Nephron progenitor cell (in vitro differentiated cells): ENCODE measurements at regions not wholly inside any gene's neighbourhood (a gene's known extent, or its start where the extent isn't known, plus 50 kb on each side); places are given as distances from the start of the nearest gene placed in this dataset.

Experiments used
- DNase-seq: peaks from one replicate; pipeline ENCODE4 v3.0.0; 2021
- H3K27ac Mint-ChIP-seq: 2 replicates; pipeline ENCODE4 v1.8.0; 2021; ENCODE audit warnings: mild to moderate bottlenecking, moderate library complexity, mixed read lengths
- H3K27me3 Mint-ChIP-seq: 2 replicates; pipeline ENCODE4 v1.8.0; 2021; ENCODE audit warnings: mild to moderate bottlenecking, low read depth, mixed read lengths; ENCODE audit not compliant: poor library complexity
- H3K36me3 Mint-ChIP-seq: 2 replicates; pipeline ENCODE4 v1.8.0; 2021; ENCODE audit warnings: low read depth, mixed read lengths
- H3K4me1 Mint-ChIP-seq: 2 replicates; pipeline ENCODE4 v1.8.0; 2021; ENCODE audit warnings: mixed read lengths
- H3K4me3 Mint-ChIP-seq: 2 replicates; pipeline ENCODE4 v1.8.0; 2021; ENCODE audit warnings: mild to moderate bottlenecking, moderate library complexity, mixed read lengths
- H3K9me3 Mint-ChIP-seq: 2 replicates; pipeline ENCODE4 v1.8.0; 2021; ENCODE audit warnings: mild to moderate bottlenecking, moderate library complexity, mixed read lengths
- TF ChIP-seq, protein P1 (sequence below): fragments of 200-600 bp; sonication (generic); IDR thresholded peaks from 2 replicates; pipeline ENCODE4 v1.5.0; 2021; ENCODE audit warnings: antibody characterized with exemption

DNA sequence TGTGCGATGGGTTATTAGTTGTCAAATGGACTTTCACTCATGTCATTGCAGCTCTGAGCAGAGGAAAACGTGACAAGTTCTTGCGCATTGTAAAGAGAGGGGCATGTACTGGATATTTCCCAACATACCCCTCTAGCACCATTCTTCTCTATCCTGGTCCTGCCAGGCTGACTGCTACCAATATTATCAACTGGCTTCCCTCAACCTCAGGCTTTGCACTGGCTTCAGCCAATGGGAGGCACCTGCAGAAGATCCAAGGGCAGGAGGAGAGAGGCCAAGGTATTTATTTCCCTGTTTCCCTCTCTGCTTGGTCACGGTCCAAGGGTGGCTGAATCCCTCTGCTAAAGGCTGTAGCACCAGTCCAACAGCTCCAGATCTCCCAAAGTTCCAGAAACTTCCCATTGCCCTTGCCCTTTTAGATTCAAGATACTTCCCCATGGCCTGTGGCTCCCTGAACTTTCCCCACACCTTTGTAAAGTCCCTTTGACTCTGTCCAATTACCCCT is 175.6 kb upstream of the NECTIN1 start:
- H3K27me3 Mint-ChIP-seq: peaks cover 12% of the 10 kb centered on the region
- DNase-seq: no peak
- TF ChIP-seq, protein P1, sequence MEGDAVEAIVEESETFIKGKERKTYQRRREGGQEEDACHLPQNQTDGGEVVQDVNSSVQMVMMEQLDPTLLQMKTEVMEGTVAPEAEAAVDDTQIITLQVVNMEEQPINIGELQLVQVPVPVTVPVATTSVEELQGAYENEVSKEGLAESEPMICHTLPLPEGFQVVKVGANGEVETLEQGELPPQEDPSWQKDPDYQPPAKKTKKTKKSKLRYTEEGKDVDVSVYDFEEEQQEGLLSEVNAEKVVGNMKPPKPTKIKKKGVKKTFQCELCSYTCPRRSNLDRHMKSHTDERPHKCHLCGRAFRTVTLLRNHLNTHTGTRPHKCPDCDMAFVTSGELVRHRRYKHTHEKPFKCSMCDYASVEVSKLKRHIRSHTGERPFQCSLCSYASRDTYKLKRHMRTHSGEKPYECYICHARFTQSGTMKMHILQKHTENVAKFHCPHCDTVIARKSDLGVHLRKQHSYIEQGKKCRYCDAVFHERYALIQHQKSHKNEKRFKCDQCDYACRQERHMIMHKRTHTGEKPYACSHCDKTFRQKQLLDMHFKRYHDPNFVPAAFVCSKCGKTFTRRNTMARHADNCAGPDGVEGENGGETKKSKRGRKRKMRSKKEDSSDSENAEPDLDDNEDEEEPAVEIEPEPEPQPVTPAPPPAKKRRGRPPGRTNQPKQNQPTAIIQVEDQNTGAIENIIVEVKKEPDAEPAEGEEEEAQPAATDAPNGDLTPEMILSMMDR: no peak
- no peaks in the 10 kb centered on the region for H3K9me3 Mint-ChIP-seq
- no peak overlapping the region for H3K27ac Mint-ChIP-seq
- H3K36me3 Mint-ChIP-seq: no peaks in the 10 kb centered on the region
- H3K4me3 Mint-ChIP-seq: no peak overlapping the region
- H3K4me1 Mint-ChIP-seq: peaks cover 75% of the 10 kb centered on the region

DNA sequence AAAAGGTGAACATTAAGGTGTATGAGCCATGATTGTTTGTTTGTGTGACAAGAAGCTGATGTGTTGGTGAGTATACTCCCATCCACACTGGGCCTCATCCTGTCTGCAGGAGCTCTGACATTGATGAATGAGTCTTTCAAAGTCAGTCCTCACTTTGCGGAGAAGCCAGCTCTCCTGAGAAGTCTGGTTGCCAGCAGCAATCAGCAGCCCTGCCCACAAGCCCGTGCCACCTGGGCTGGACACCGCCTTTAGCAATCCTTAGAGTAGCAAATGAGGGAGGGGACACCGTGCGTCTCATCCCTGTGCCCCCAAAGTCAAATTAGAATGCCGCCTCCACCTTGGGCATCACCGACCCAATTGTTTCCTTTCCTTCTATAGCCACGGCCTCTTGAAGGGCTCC is 174.8 kb upstream of the NECTIN1 start:
- Mint-ChIP-seq H3K4me1 (peaks cover 67% of the 10 kb centered on the region), H3K9me3 (no peaks in the 10 kb centered on the region), H3K4me3 (no peak overlapping the region), H3K27ac (no peak overlapping the region), H3K36me3 (no peaks in the 10 kb centered on the region), H3K27me3 (peaks cover 6% of the 10 kb centered on the region)
- DNase-seq: no peak
- TF ChIP-seq, protein P1: no peak

DNA sequence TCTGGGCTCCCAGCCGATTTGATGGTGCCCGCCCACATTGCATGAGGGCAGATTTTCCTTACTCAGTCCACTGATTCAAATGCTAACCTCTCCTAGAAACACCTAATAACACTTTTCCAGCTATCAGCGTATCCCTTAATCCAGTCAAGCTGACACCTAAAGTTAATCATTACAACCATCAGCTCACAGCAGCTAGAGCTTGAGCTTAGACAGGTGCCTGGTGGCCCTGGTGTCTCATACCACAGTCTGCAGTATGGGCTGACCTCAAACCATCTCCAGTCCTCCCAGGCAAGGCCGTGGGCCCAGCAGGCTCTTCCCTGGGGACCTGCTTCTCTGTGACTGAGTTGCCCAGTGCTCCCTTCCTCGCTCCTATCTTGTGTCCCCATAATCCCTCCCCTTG is 174.4 kb upstream of the NECTIN1 start:
- Mint-ChIP-seq H3K27me3 (peaks cover 5% of the 10 kb centered on the region), H3K27ac (no peak overlapping the region), H3K9me3 (no peaks in the 10 kb centered on the region), H3K4me1 (peaks cover 63% of the 10 kb centered on the region), H3K4me3 (no peak overlapping the region), H3K36me3 (no peaks in the 10 kb centered on the region)
- no peak for DNase-seq
- TF ChIP-seq, protein P1: no peak

DNA sequence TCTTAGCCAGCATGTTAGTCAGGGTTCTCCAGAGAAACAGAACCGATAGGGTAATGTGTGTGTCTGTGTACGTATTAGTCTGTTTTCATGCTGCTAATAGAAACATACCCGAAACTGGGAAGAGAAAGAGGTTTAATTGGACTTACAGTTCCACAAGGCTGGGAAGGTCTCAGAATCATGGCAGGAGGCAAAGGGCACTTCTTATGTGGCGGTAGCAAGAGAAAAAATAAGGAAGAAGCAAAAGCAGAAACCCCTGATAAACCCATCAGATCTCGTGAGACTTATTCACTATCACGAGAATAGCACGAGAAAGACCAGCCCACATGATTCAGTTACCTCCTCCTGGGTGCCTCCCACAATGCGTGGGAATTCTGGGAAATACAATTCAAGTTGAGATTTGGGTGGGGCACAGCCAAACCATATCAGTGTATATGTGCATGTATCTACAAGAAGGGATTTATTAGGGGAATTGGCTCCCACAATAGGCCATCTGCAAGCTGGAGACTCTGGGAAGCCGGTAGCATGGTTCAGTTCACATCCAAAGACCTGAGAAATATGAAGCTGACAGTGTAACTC is 173.7 kb upstream of the NECTIN1 start:
- H3K27ac Mint-ChIP-seq: no peak overlapping the region
- no peak for DNase-seq
- H3K4me3 Mint-ChIP-seq: no peak overlapping the region
- peaks cover 56% of the 10 kb centered on the region for H3K4me1 Mint-ChIP-seq
- H3K36me3 Mint-ChIP-seq: no peaks in the 10 kb centered on the region
- TF ChIP-seq, protein P1: no peak
- peaks cover 5% of the 10 kb centered on the region for H3K27me3 Mint-ChIP-seq
- no peaks in the 10 kb centered on the region for H3K9me3 Mint-ChIP-seq

DNA sequence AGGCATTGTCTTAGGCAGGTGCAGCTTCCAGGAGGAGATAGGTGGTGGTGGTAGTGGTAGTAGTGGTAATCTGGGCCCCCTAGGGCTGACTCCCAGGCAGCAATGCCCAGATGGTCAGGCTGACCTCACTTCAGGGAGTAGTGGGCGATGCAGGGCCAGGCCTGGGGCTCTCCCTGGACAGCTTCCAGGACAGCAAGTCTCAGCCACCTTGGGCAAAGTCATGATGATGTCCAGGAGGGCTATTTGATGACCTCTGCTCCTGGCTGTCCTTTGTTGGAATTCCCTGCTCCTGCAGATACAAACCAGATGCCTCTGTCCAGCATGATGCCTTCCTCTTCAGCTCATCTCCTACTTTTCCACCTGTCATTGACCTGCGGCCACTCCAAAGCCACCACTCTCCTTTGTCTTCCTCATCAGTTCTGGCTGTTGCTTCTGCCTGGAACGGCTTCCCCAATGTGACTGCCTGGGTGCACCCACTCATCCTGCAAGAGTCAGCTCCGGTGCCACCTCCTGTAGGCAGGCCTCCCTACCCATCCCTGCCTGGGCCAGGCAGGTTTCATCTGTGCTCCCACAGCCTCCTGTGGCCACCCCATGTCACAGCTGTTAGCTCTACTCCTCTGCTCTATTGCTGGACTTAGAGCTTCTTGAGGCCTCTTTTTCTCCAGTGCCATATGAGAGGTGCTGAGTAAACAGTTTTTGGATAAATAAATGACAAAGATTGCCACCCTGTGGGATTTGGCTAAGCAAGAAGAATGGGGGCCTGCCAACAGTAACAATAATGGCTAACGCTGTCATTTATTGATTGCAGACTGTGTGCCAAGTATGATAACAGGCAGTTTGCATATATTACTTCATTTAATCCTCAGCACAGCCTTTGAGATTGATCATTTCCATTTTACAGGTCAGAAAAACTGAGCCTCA is 172.9 kb upstream of the NECTIN1 start:
- no peaks in the 10 kb centered on the region for H3K9me3 Mint-ChIP-seq
- peaks cover 7% of the 10 kb centered on the region for H3K27me3 Mint-ChIP-seq
- no peaks in the 10 kb centered on the region for H3K36me3 Mint-ChIP-seq
- TF ChIP-seq, protein P1: no peak
- H3K4me3 Mint-ChIP-seq: no peak overlapping the region
- DNase-seq: no peak
- H3K27ac Mint-ChIP-seq: no peak overlapping the region
- H3K4me1 Mint-ChIP-seq: peaks cover 48% of the 10 kb centered on the region
